PC-9 (cell line): ENCODE measurements at regions not wholly inside any gene's neighbourhood (a gene's known extent, or its start where the extent isn't known, plus 50 kb on each side); places are given as distances from the start of the nearest gene placed in this dataset.

Experiments
- BruUV-seq: library from RNA; stranded (reverse); fragments of 400-500 nt; replicated peaks from 2 replicates; lab custom pipeline; 2021; lab: Mats Ljungman, UMichigan
- CTCF ChIA-PET: fragments of 300-600 bp; sonication (Branson Sonifier 250); formaldehyde crosslinking; loops from one replicate; lab custom pipeline; 2022; ENCODE audit warnings: antibody characterized with exemption; lab: Charles Lee
- POLR2A ChIA-PET: fragments of 300-600 bp; sonication (Branson Sonifier 250); formaldehyde crosslinking; loops from one replicate; lab custom pipeline; 2022; ENCODE audit warnings: antibody characterized with exemption; ENCODE audit not compliant: unreplicated experiment; lab: Charles Lee
- DNase-seq, 2 experiments: peaks; one replicate each; pipeline versions ENCODE4 v3.0.0 to v3.0.0-alpha.2; 2015 to 2022; ENCODE audit warnings: mixed read lengths in 1 of 2
- H2AFZ ChIP-seq: fragments of 200-600 bp; sonication (generic); 2 replicates; pipeline ENCODE4 v1.8.1; 2017; ENCODE audit warnings: antibody characterized with exemption
- H3F3A ChIP-seq: fragments of 200-600 bp; sonication (generic); 2 replicates; pipeline ENCODE4 v1.8.1; 2017; ENCODE audit warnings: antibody characterized with exemption, mild to moderate bottlenecking, low read depth; ENCODE audit not compliant: insufficient read depth
- H3K27ac ChIP-seq: fragments of 200-600 bp; sonication (generic); 2 replicates; pipeline ENCODE4 v1.6.1; 2016; ENCODE audit warnings: mixed run types
- H3K27me3 ChIP-seq: fragments of 200-600 bp; sonication (generic); 2 replicates; pipeline ENCODE4 v1.6.1; 2016; ENCODE audit warnings: low read depth, mixed run types; ENCODE audit not compliant: insufficient read depth
- H3K36me3 ChIP-seq: fragments of 200-600 bp; sonication (generic); 2 replicates; pipeline ENCODE4 v1.6.1; 2016; ENCODE audit warnings: low read depth, mixed run types
- H3K4me1 ChIP-seq: fragments of 200-600 bp; sonication (generic); replicated peaks from 2 replicates; pipeline ENCODE4 v1.6.1; 2016; ENCODE audit warnings: mixed run types; ENCODE audit not compliant: insufficient read depth
- H3K4me2 ChIP-seq: fragments of 200-600 bp; sonication (generic); 2 replicates; pipeline ENCODE4 v1.6.1; 2017; ENCODE audit warnings: mixed run types
- H3K4me3 ChIP-seq: fragments of 200-600 bp; sonication (generic); 2 replicates; pipeline ENCODE4 v1.6.1; 2016; ENCODE audit warnings: mixed run types
- H3K79me2 ChIP-seq: fragments of 200-600 bp; sonication (generic); 2 replicates; pipeline ENCODE4 v1.6.1; 2017; ENCODE audit warnings: low read depth, mixed run types
- H3K9me2 ChIP-seq: fragments of 200-600 bp; sonication (generic); 2 replicates; pipeline ENCODE4 v1.8.1; 2017; ENCODE audit warnings: mild to moderate bottlenecking; ENCODE audit not compliant: insufficient read depth
- H3K9me3 ChIP-seq: fragments of 200-600 bp; sonication (generic); 2 replicates; pipeline ENCODE4 v1.8.1; 2016; ENCODE audit warnings: low read depth; ENCODE audit not compliant: insufficient read depth
- H4K20me1 ChIP-seq: fragments of 200-600 bp; sonication (generic); 2 replicates; pipeline ENCODE4 v1.8.1; 2017; ENCODE audit not compliant: insufficient read depth
- EZH2 ChIP-seq: fragments of 200-600 bp; sonication (generic); IDR thresholded peaks from 2 replicates; pipeline ENCODE4 v1.8.0; 2017; ENCODE audit warnings: antibody characterized with exemption, low read depth
- intact Hi-C: fragments of 100-400 bp; cut with micrococcal nuclease; formaldehyde crosslinking; loops from one replicate; pipeline ENCODE4 v1.10.0; 2022; ENCODE audit not compliant: unreplicated experiment
- TF ChIP-seq, protein P1 (sequence below): fragments of 200-600 bp; sonication (generic); conservative IDR thresholded peaks from 2 replicates; pipeline ENCODE4 v1.6.1; 2017; ENCODE audit warnings: mixed run types, antibody characterized with exemption, mild to moderate bottlenecking, moderate library complexity

DNA sequence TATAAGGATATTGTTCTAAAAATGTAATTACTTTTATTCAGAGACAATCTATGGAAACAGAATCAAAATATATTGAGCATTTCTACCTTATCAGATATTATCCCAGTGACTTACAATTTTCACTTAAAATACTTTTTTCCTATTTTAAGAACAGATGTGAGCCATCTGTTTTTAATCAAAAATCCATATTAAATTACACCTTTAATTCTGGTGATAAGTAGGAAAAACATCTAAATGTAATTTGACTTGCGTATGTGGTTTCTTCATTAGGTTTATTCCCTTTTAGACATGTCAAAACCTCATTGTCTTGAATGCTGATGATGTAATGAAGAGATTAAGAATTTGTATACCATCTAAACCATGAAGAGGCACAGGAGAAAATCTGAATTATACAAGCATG, 1118.8 kb upstream of the TMPRSS15 start:
- no peaks in the 10 kb centered on the region for H3K4me1 ChIP-seq
- no peak overlapping the region for H3K4me3 ChIP-seq
- DNase-seq: no peak
- intact Hi-C loops: no loop called here
- H2AFZ ChIP-seq: no peak overlapping the region
- no TSS peak for BruUV-seq
- no peaks in the 10 kb centered on the region for H3K27me3 ChIP-seq
- no peaks in the 10 kb centered on the region for H3K79me2 ChIP-seq
- TF ChIP-seq, protein P1, sequence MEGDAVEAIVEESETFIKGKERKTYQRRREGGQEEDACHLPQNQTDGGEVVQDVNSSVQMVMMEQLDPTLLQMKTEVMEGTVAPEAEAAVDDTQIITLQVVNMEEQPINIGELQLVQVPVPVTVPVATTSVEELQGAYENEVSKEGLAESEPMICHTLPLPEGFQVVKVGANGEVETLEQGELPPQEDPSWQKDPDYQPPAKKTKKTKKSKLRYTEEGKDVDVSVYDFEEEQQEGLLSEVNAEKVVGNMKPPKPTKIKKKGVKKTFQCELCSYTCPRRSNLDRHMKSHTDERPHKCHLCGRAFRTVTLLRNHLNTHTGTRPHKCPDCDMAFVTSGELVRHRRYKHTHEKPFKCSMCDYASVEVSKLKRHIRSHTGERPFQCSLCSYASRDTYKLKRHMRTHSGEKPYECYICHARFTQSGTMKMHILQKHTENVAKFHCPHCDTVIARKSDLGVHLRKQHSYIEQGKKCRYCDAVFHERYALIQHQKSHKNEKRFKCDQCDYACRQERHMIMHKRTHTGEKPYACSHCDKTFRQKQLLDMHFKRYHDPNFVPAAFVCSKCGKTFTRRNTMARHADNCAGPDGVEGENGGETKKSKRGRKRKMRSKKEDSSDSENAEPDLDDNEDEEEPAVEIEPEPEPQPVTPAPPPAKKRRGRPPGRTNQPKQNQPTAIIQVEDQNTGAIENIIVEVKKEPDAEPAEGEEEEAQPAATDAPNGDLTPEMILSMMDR: no peak
- H3F3A ChIP-seq: no peaks in the 10 kb centered on the region
- ChIA-PET POLR2A (no interaction called here), CTCF (no interaction called here)
- H3K27ac ChIP-seq: no peak overlapping the region
- no peaks in the 10 kb centered on the region for H4K20me1 ChIP-seq
- no peaks in the 10 kb centered on the region for H3K36me3 ChIP-seq
- no peaks in the 10 kb centered on the region for H3K9me3 ChIP-seq
- H3K4me2 ChIP-seq: no peak overlapping the region
- H3K9me2 ChIP-seq: no peaks in the 10 kb centered on the region

DNA sequence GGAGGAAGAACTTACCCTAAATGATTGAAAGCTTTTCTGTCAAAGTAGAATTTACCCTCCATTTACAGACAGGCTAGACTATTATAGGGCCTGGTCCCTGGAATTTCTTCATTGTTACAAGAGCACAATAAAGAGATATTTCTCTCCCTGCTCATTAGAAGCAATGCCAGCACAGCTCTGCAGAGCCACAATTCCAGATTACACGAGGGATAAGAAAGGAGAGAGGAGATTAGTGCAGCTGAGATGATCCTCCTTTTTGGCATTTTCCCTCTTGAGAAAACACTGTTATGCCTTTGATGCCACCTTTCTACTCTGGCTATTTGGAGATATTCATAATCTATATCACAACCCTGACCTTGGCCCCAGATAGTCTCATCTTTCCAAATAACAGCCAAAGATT, 1119.5 kb upstream of the TMPRSS15 start:
- intact Hi-C loops: no loop called here
- H3K79me2 ChIP-seq: no peaks in the 10 kb centered on the region
- H3K27me3 ChIP-seq: no peaks in the 10 kb centered on the region
- no peaks in the 10 kb centered on the region for H3K4me1 ChIP-seq
- ChIA-PET POLR2A (no interaction called here), CTCF (no interaction called here)
- H3F3A ChIP-seq: no peaks in the 10 kb centered on the region
- H3K27ac ChIP-seq: no peak overlapping the region
- no peaks in the 10 kb centered on the region for H3K9me3 ChIP-seq
- H3K9me2 ChIP-seq: no peaks in the 10 kb centered on the region
- BruUV-seq: no TSS peak
- no peak overlapping the region for H3K4me3 ChIP-seq
- H3K36me3 ChIP-seq: no peaks in the 10 kb centered on the region
- TF ChIP-seq, protein P1: no peak
- no peak for TF ChIP-seq EZH2
- H3K4me2 ChIP-seq: no peak overlapping the region
- no peaks in the 10 kb centered on the region for H4K20me1 ChIP-seq
- no peak overlapping the region for H2AFZ ChIP-seq
- DNase-seq: no peak

DNA sequence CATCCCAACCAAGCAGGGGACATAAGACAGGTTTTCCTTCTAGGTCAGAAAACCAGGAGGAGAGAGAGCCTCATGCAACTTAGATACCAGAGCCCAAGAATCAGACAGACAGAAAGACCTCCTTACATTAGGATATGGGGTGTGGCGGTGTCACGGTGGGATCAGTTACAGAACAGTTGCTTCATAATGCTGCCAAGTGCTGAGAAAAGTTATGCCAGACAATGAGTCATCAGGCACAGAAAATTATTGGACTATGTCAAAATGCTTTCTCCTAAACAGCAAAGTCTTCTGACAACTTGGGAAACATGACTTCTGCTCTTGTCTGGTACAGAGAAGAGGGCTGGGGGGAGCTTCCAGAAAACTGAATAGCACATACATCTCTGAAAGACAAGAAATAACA, 1120.2 kb upstream of the TMPRSS15 start:
- Histone ChIP-seq H3F3A (no peaks in the 10 kb centered on the region), H3K79me2 (no peaks in the 10 kb centered on the region), H4K20me1 (no peaks in the 10 kb centered on the region), H3K27ac (no peak overlapping the region), H3K9me3 (no peaks in the 10 kb centered on the region), H3K4me1 (no peaks in the 10 kb centered on the region), H3K9me2 (no peaks in the 10 kb centered on the region), H3K36me3 (no peaks in the 10 kb centered on the region), H3K4me2 (no peak overlapping the region), H3K4me3 (no peak overlapping the region), H3K27me3 (no peaks in the 10 kb centered on the region), H2AFZ (no peak overlapping the region)
- TF ChIP-seq, protein P1: no peak
- TF ChIP-seq EZH2: no peak
- CTCF ChIA-PET: no interaction called here
- intact Hi-C loops: no loop called here
- BruUV-seq: no TSS peak
- no peak for DNase-seq
- POLR2A ChIA-PET: no interaction called here
